Karpas-422 (cell line): ENCODE measurements at regions not wholly inside any gene's neighbourhood (a gene's known extent, or its start where the extent isn't known, plus 50 kb on each side); places are given as distances from the start of the nearest gene placed in this dataset.

Experiments used
- DNase-seq: peaks from one replicate; pipeline ENCODE4 v3.0.0-alpha.2; 2015
- H2AFZ ChIP-seq: fragments of 200-600 bp; sonication (generic); 2 replicates; pipeline ENCODE4 v1.6.1; 2014; ENCODE audit warnings: antibody characterized with exemption, low read length, mixed read lengths
- H3K27ac ChIP-seq: fragments of 200-600 bp; sonication (generic); 2 replicates; pipeline ENCODE4 v1.5.1; 2014; ENCODE audit warnings: mild to moderate bottlenecking, low read length, moderate library complexity
- H3K27me3 ChIP-seq: fragments of 200-600 bp; sonication (generic); 2 replicates; pipeline ENCODE4 v1.6.1; 2014; ENCODE audit warnings: low read length, mixed read lengths
- H3K36me3 ChIP-seq: fragments of 200-600 bp; sonication (generic); 2 replicates; pipeline ENCODE4 v1.6.1; 2014; ENCODE audit warnings: low read length, mixed read lengths; ENCODE audit not compliant: insufficient read depth
- H3K4me1 ChIP-seq: fragments of 200-600 bp; sonication (generic); 2 replicates; pipeline ENCODE4 v1.6.1; 2014; ENCODE audit warnings: mild to moderate bottlenecking, low read length, mixed read lengths
- H3K4me2 ChIP-seq: fragments of 200-600 bp; sonication (generic); 2 replicates; pipeline ENCODE4 v1.6.1; 2014; ENCODE audit warnings: low read length, low read depth, mild to moderate bottlenecking; ENCODE audit not compliant: poor library complexity, severe bottlenecking
- H3K4me3 ChIP-seq: fragments of 200-600 bp; sonication (generic); 2 replicates; pipeline ENCODE4 v1.5.1; 2014; ENCODE audit warnings: mild to moderate bottlenecking, antibody characterized with exemption, low read length, mixed read lengths
- H3K79me2 ChIP-seq: fragments of 200-600 bp; sonication (generic); 2 replicates; pipeline ENCODE4 v1.6.1; 2014; ENCODE audit warnings: mild to moderate bottlenecking, low read length, mixed read lengths
- H3K9ac ChIP-seq: fragments of 200-600 bp; sonication (generic); 2 replicates; pipeline ENCODE4 v1.6.0; 2014; ENCODE audit warnings: low read length
- H3K9me2 ChIP-seq: fragments of 200-600 bp; sonication (generic), shearing (Covaris generic); replicated peaks from 2 replicates; pipeline ENCODE4 v1.6.0; 2014; ENCODE audit warnings: mild to moderate bottlenecking, low read length, moderate library complexity; ENCODE audit not compliant: insufficient read depth
- H3K9me3 ChIP-seq: fragments of 300-700, 200-600 bp; sonication (generic); 2 replicates; pipeline ENCODE4 v1.6.1; 2014; ENCODE audit warnings: low read length, mixed read lengths
- H4K20me1 ChIP-seq: fragments of 200-600 bp; sonication (generic); 2 replicates; pipeline ENCODE4 v1.6.1; 2014; ENCODE audit warnings: mild to moderate bottlenecking, antibody characterized with exemption, low read length, low read depth; ENCODE audit not compliant: insufficient read depth

- Histone ChIP-seq H3K4me1 (no peaks in the 10 kb centered on the region), H3K9me2 (no peaks in the 10 kb centered on the region), H3K4me2 (no peak overlapping the region), H3K9ac (no peak overlapping the region), H3K4me3 (no peak overlapping the region), H3K27ac (no peak overlapping the region), H3K79me2 (no peaks in the 10 kb centered on the region), H2AFZ (no peak overlapping the region), H3K36me3 (no peaks in the 10 kb centered on the region), H3K27me3 (no peaks in the 10 kb centered on the region), H4K20me1 (no peaks in the 10 kb centered on the region), H3K9me3 (no peaks in the 10 kb centered on the region)
- DNase-seq: no peak
These were observed 1220.2 kb upstream of the ACVR2A start for GRCh38 chr2:146624430-146625160.

- no peaks in the 10 kb centered on the region for H3K27me3 ChIP-seq
- no peak overlapping the region for H3K9ac ChIP-seq
- H3K27ac ChIP-seq: no peak overlapping the region
- H3K9me3 ChIP-seq: no peaks in the 10 kb centered on the region
- H3K4me3 ChIP-seq: no peak overlapping the region
- H3K79me2 ChIP-seq: no peaks in the 10 kb centered on the region
- no peaks in the 10 kb centered on the region for H3K36me3 ChIP-seq
- H2AFZ ChIP-seq: no peak overlapping the region
- H3K4me2 ChIP-seq: no peak overlapping the region
- no peaks in the 10 kb centered on the region for H3K9me2 ChIP-seq
- H3K4me1 ChIP-seq: no peaks in the 10 kb centered on the region
- H4K20me1 ChIP-seq: no peaks in the 10 kb centered on the region
- DNase-seq: no peak
These were observed 1221.1 kb upstream of the ACVR2A start for GRCh38 chr2:146623771-146624170.

GRCh38 chr2:146621656-146622055, 1223.2 kb upstream of the ACVR2A start:
- Histone ChIP-seq H3K4me1 (no peaks in the 10 kb centered on the region), H3K9me2 (no peaks in the 10 kb centered on the region), H3K27ac (no peak overlapping the region), H3K27me3 (no peaks in the 10 kb centered on the region), H3K4me3 (no peak overlapping the region), H3K79me2 (no peaks in the 10 kb centered on the region), H3K4me2 (no peak overlapping the region), H3K9me3 (no peaks in the 10 kb centered on the region), H2AFZ (no peak overlapping the region), H4K20me1 (no peaks in the 10 kb centered on the region), H3K9ac (no peak overlapping the region), H3K36me3 (no peaks in the 10 kb centered on the region)
- no peak for DNase-seq

GRCh38 chr2:146615778-146616177, 1229.1 kb upstream of the ACVR2A start:
- Histone ChIP-seq H3K79me2 (no peaks in the 10 kb centered on the region), H3K9me3 (no peaks in the 10 kb centered on the region; the same call in 1 of the 2 replicates), H3K9ac (no peak overlapping the region), H3K4me3 (no peak overlapping the region), H3K9me2 (no peaks in the 10 kb centered on the region), H3K27me3 (no peaks in the 10 kb centered on the region), H3K4me2 (no peak overlapping the region), H3K36me3 (no peaks in the 10 kb centered on the region), H2AFZ (no peak overlapping the region), H3K27ac (no peak overlapping the region), H3K4me1 (no peaks in the 10 kb centered on the region), H4K20me1 (no peaks in the 10 kb centered on the region)
- DNase-seq: no peak

GRCh38 chr2:146608490-146608889, 1236.3 kb upstream of the ACVR2A start:
- DNase-seq: no peak
- Histone ChIP-seq H3K27me3 (no peaks in the 10 kb centered on the region), H3K4me2 (no peak overlapping the region)

GRCh38 chr2:146604521-146604920, 1240.3 kb upstream of the ACVR2A start:
- H3K4me3 ChIP-seq: no peak overlapping the region
- H3K4me2 ChIP-seq: no peak overlapping the region
- no peak for DNase-seq
- H3K9ac ChIP-seq: no peak overlapping the region
- no peaks in the 10 kb centered on the region for H3K36me3 ChIP-seq
- H3K4me1 ChIP-seq: no peaks in the 10 kb centered on the region
- H3K79me2 ChIP-seq: no peaks in the 10 kb centered on the region
- H3K9me2 ChIP-seq: no peaks in the 10 kb centered on the region
- H3K27ac ChIP-seq: no peak overlapping the region
- H4K20me1 ChIP-seq: no peaks in the 10 kb centered on the region
- no peak overlapping the region for H2AFZ ChIP-seq
- no peaks in the 10 kb centered on the region for H3K27me3 ChIP-seq
- H3K9me3 ChIP-seq: no peaks in the 10 kb centered on the region

More at GRCh38 chr2:146608490-146608889, 1236.3 kb upstream of the ACVR2A start:
- Histone ChIP-seq H3K36me3 (no peaks in the 10 kb centered on the region), H4K20me1 (no peaks in the 10 kb centered on the region), H3K4me3 (no peak overlapping the region), H3K4me1 (no peaks in the 10 kb centered on the region), H3K9me3 (no peaks in the 10 kb centered on the region), H2AFZ (no peak overlapping the region), H3K79me2 (no peaks in the 10 kb centered on the region), H3K9me2 (no peaks in the 10 kb centered on the region), H3K9ac (no peak overlapping the region), H3K27ac (no peak overlapping the region)

GRCh38 chr2:146602856-146603255, 1242.0 kb upstream of the ACVR2A start:
- Histone ChIP-seq H3K4me3 (no peak overlapping the region), H3K9me2 (no peaks in the 10 kb centered on the region), H3K9ac (no peak overlapping the region), H3K9me3 (no peaks in the 10 kb centered on the region), H3K27ac (no peak overlapping the region), H3K27me3 (no peaks in the 10 kb centered on the region), H3K4me2 (no peak overlapping the region), H4K20me1 (no peaks in the 10 kb centered on the region), H3K36me3 (no peaks in the 10 kb centered on the region), H2AFZ (no peak overlapping the region), H3K79me2 (no peaks in the 10 kb centered on the region), H3K4me1 (no peaks in the 10 kb centered on the region)
- DNase-seq: no peak

GRCh38 chr2:146602383-146602782, 1242.4 kb upstream of the ACVR2A start:
- Histone ChIP-seq H3K9me3 (no peaks in the 10 kb centered on the region), H3K79me2 (no peaks in the 10 kb centered on the region), H3K4me2 (no peak overlapping the region), H3K9ac (no peak overlapping the region), H2AFZ (no peak overlapping the region), H3K36me3 (no peaks in the 10 kb centered on the region), H4K20me1 (no peaks in the 10 kb centered on the region), H3K9me2 (no peaks in the 10 kb centered on the region), H3K27ac (no peak overlapping the region), H3K4me1 (no peaks in the 10 kb centered on the region), H3K4me3 (no peak overlapping the region), H3K27me3 (no peaks in the 10 kb centered on the region)
- DNase-seq: no peak
